Right lobe of liver (tissue), 6 donors: ENCODE measurements at regions not wholly inside any gene's neighbourhood (a gene's known extent, or its start where the extent isn't known, plus 50 kb on each side); places are given as distances from the start of the nearest gene placed in this dataset.

ENCODE experiments used
- ATAC-seq, 4 donors: fragments of 200-7000 bp; cut with Tn5 transposase; one replicate each; pipeline ENCODE4 v1.9.1; 2020; ENCODE audit warnings: mild to moderate bottlenecking in 4 of 4, moderate library complexity in 4 of 4
- DNase-seq, 3 donors: peaks; one replicate each; pipeline ENCODE4 v3.0.0-alpha.2; 2020
- H3K27ac ChIP-seq, 3 donors: fragments of 200-600 bp; one replicate each; pipeline ENCODE4 v1.8.0; 2022
- H3K27me3 ChIP-seq, 2 donors: fragments of 200-600 bp; one replicate each; pipeline ENCODE4 v1.8.0; 2022
- H3K36me3 ChIP-seq, 4 donors: fragments of 200-600 bp; sonication (generic) in 1 of 4; one replicate each; pipeline versions ENCODE4 v1.5.1 to v1.8.0; 2017 to 2022; ENCODE audit warnings: control low read depth in 1 of 4
- H3K4me1 ChIP-seq, 4 donors: fragments of 200-600 bp; sonication (generic) in 1 of 4; one replicate each; pipeline versions ENCODE4 v1.5.1 to v1.8.0; 2017 to 2022; ENCODE audit warnings: control low read depth in 1 of 4
- H3K4me3 ChIP-seq, 3 donors: fragments of 200-600 bp; one replicate each; pipeline ENCODE4 v1.8.0; 2022
- H3K9me3 ChIP-seq, 4 donors: fragments of 200-600 bp; sonication (generic) in 1 of 4; one replicate each; pipeline versions ENCODE4 v1.5.1 to v1.8.0; 2017 to 2022; ENCODE audit warnings: control low read depth in 1 of 4
- CTCF ChIP-seq, 4 donors: fragments of 200-600 bp in 3 of 4; fragments of 450-650 bp in 1 of 4; IDR thresholded peaks; one replicate each; pipeline versions ENCODE4 v1.5.1 to v1.8.0; 2016 to 2022; ENCODE audit warnings: antibody characterized with exemption in 4 of 4, mild to moderate bottlenecking in 2 of 4
- POLR2A ChIP-seq: fragments of 450-650 bp; IDR thresholded peaks from one replicate; pipeline ENCODE4 v1.6.1; 2017; ENCODE audit warnings: antibody characterized with exemption, mild to moderate bottlenecking
- WGBS: methylation state at CpG from one replicate; pipeline ENCODE4 v1.1.6; 2018; ENCODE audit warnings: low coverage, low lambda C conversion rate; ENCODE audit not compliant: insufficient coverage; ENCODE audit errors: missing lambda C conversion rate; 5-methylcytosine and 5-hydroxymethylcytosine counted together
- intact Hi-C, 2 donors: fragments of 100-400 bp; cut with DNase I; formaldehyde crosslinking; loops; one replicate each; pipeline versions ENCODE4 v1.11.2 to v1.14.1; 2022
- donor health status: DM: no; HTN: yes; CAD: no.
- donor health status: DM: no; HTN: no; CAD: no.
- donor health status: DM: no; HTN: no; CAD: no.
- donor health status: DM: no; HTN: yes; CAD: no.
- donor health status: DM: no; HTN: yes; CAD: no.

GRCh38 chr16:64364016-64364415 lies 757.8 kb downstream of the CDH11 start:
- ATAC-seq, result no peak
- Histone ChIP-seq H3K36me3 (no peaks in the 10 kb centered on the region), H3K9me3 (no peaks in the 10 kb centered on the region), H3K4me3 (no peak overlapping the region), H3K4me1 (no peaks in the 10 kb centered on the region), H3K27ac (no peak overlapping the region), H3K27me3 (no peaks in the 10 kb centered on the region)
- DNase-seq, result no peak
- intact Hi-C loops, result no loop called here
- WGBS, result 74% methylated on average over 2 of the region's 2 CpGs
- TF ChIP-seq CTCF (IDR thresholded peaks at IDR 0.05) (no peak), POLR2A (no peak)

DNA sequence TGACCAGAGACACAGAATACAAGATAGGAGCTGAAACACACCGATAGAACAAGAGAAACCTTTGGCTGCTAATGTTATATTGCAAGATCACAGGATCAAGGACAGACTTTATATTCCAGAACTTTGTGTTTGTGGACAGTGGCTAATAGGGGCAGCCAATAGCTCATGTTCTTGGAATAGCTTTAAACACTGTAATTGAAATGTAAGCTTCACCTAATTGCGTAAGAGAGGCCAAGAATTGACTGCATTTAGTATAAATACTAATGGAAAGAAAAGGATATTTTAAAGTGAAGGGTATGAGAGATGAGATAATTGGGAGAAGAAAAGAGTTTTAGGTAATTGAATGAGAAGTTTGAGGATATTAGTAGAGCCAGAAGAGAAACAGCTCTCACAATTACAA lies 758.8 kb downstream of the CDH11 start:
- H3K4me1 ChIP-seq, result no peaks in the 10 kb centered on the region
- no peaks in the 10 kb centered on the region for H3K9me3 ChIP-seq

GRCh38 chr16:64362193-64362592 lies 759.7 kb downstream of the CDH11 start:
- Histone ChIP-seq H3K9me3 (no peaks in the 10 kb centered on the region), H3K27ac (no peak overlapping the region), H3K4me3 (no peak overlapping the region), H3K4me1 (no peaks in the 10 kb centered on the region), H3K27me3 (no peaks in the 10 kb centered on the region), H3K36me3 (no peaks in the 10 kb centered on the region)
- TF ChIP-seq CTCF (IDR thresholded peaks at IDR 0.05) (no peak), POLR2A (no peak)
- intact Hi-C loops, result no loop called here
- ATAC-seq (no peak), DNase-seq (no peak)
- WGBS, result 57% methylated on average over 2 of the region's 2 CpGs

More for the DNA sequence above, 758.8 kb downstream of the CDH11 start:
- DNase-seq, result no peak
- H3K4me3 ChIP-seq, result no peak overlapping the region
- H3K36me3 ChIP-seq, result no peaks in the 10 kb centered on the region
- H3K27ac ChIP-seq, result no peak overlapping the region
- intact Hi-C loops, result no loop called here
- WGBS, result 50% methylated on average over 2 of the region's 2 CpGs
- TF ChIP-seq POLR2A (no peak), CTCF (IDR thresholded peaks at IDR 0.05) (no peak)
- H3K27me3 ChIP-seq, result no peaks in the 10 kb centered on the region
- ATAC-seq, result no peak

DNA sequence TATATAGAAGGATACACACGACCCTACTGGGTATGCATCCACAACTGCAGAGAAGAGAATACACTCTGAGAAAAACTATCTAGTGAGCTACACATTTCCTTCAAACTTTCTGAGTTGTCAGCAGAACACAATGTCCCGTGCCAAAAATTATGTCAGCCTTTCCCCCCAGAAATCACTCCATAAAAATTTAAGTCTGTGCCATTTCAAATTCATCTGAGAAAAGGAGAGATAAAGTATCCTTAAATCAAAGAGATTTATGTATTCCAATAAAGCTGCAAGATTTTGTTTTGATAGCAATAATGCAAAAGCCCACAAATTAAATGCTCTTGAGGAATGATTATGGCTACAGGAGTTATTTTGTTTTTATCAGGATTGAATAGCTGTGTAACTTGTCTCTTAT lies 760.1 kb downstream of the CDH11 start:
- ATAC-seq, result no peak
- intact Hi-C loops, result no loop called here
- Histone ChIP-seq H3K4me1 (no peaks in the 10 kb centered on the region), H3K27ac (no peak overlapping the region), H3K9me3 (no peaks in the 10 kb centered on the region), H3K36me3 (no peaks in the 10 kb centered on the region), H3K27me3 (no peaks in the 10 kb centered on the region), H3K4me3 (no peak overlapping the region)
- WGBS, result 54% methylated on average over 2 of the region's 2 CpGs
- DNase-seq, result no peak
- no peak for TF ChIP-seq CTCF (IDR thresholded peaks at IDR 0.05)
- no peak for TF ChIP-seq POLR2A

- no peaks in the 10 kb centered on the region for H3K4me1 ChIP-seq
- no peak overlapping the region for H3K27ac ChIP-seq
- 71% methylated on average over 1 of the region's 1 CpG for WGBS
- DNase-seq, result no peak
- no peaks in the 10 kb centered on the region for H3K36me3 ChIP-seq
- H3K9me3 ChIP-seq, result no peaks in the 10 kb centered on the region
- intact Hi-C loops, result no loop called here
- no peak for TF ChIP-seq POLR2A
- no peak overlapping the region for H3K4me3 ChIP-seq
- no peak for ATAC-seq
- no peaks in the 10 kb centered on the region for H3K27me3 ChIP-seq
Measured at GRCh38 chr16:64358291-64358690, 763.6 kb downstream of the CDH11 start.
